Ascending aorta (tissue), 2 donors: ENCODE measurements at regions not wholly inside any gene's neighbourhood (a gene's known extent, or its start where the extent isn't known, plus 50 kb on each side); places are given as distances from the start of the nearest gene placed in this dataset.
"Not testable (repeated sequence)": the region's sequence is repeated elsewhere in the genome, so short reads cannot be mapped to it uniquely, and the experiment has no call there.

ENCODE experiments used
- DNase-seq, 2 donors: peaks; one replicate each; pipeline ENCODE4 v3.0.0-alpha.2; 2019; ENCODE audit warnings: low spot score in 2 of 2
- H3K27ac ChIP-seq, 2 donors: fragments of 200-600 bp; sonication (generic); one replicate each; pipeline ENCODE4 v1.5.1; 2016 to 2017; ENCODE audit warnings: mild to moderate bottlenecking in 1 of 2
- H3K27me3 ChIP-seq: fragments of 200-600 bp; sonication (generic); one replicate; pipeline ENCODE4 v1.5.1; 2017
- H3K36me3 ChIP-seq, 2 donors: fragments of 200-600 bp; sonication (generic); one replicate each; pipeline ENCODE4 v1.5.1; 2016
- H3K4me1 ChIP-seq, 2 donors: fragments of 200-600 bp; sonication (generic); one replicate each; pipeline ENCODE4 v1.5.1; 2016 to 2017; ENCODE audit warnings: mild to moderate bottlenecking in 1 of 2
- H3K4me3 ChIP-seq, 2 donors: fragments of 200-600 bp; sonication (generic); one replicate each; pipeline ENCODE4 v1.5.1; 2016 to 2017; ENCODE audit warnings: mild to moderate bottlenecking in 1 of 2
- H3K9me3 ChIP-seq, 2 donors: fragments of 200-600 bp; sonication (generic); one replicate each; pipeline ENCODE4 v1.5.1; 2016
- CTCF ChIP-seq, 3 experiments: fragments of 200-600 bp in 2 of 3; fragments of 450-650 bp in 1 of 3; sonication (generic) in 2 of 3; IDR thresholded peaks; one replicate each; pipeline ENCODE4 v1.5.1; 2016 to 2019; ENCODE audit warnings: antibody characterized with exemption in 3 of 3, mild to moderate bottlenecking in 1 of 3, moderate library complexity in 1 of 3
- intact Hi-C: fragments of 100-400 bp; cut with DNase I; formaldehyde crosslinking; loops from one replicate; pipeline ENCODE4 v1.15.1; 2023

- no peak for TF ChIP-seq CTCF (IDR thresholded peaks at IDR 0.05)
- Histone ChIP-seq H3K27ac (peak overlapping the region in 1 of 2 donors; percentile 53), H3K9me3 (peaks cover 0 to 7% of the 10 kb centered on the region in 2 donors), H3K4me1 (peaks cover 0 to 3% of the 10 kb centered on the region in 2 donors), H3K36me3 (no peaks in the 10 kb centered on the region), H3K4me3 (no peak overlapping the region), H3K27me3 (no peaks in the 10 kb centered on the region)
- intact Hi-C loops, result no loop called here
- DNase-seq, result no peak
Measured at GRCh38 chr9:134569626-134570025, 72.0 kb upstream of the COL5A1 start.

DNA sequence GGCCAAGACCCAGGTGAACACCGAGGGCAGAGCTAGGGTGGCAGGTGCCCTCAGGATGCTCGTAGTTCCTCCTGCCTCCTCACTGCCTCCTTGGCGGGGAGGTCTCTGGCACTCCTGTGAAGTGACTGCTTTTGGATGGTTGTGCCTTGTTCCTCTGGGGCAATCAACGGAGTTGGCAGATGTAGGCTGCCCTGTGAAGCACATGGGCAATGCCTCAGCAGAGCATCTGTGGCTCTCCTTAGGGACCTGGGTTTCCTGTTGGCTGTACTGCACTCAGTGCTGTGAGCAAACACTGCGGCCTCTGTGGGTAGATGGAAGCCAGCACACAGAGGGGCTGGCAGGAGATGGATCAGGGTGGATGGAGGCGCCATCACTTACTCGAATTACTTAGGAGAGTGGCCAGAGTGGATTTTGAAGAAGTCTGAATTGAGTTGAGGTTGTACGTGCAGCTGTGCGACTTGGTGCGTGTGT, 71.4 kb upstream of the COL5A1 start:
- Histone ChIP-seq H3K36me3 (no peaks in the 10 kb centered on the region), H3K27ac (peak overlapping the region; percentile 5 to 53), H3K4me1 (peaks cover 0 to 3% of the 10 kb centered on the region in 2 donors), H3K4me3 (no peak overlapping the region), H3K9me3 (peaks cover 0 to 7% of the 10 kb centered on the region in 2 donors), H3K27me3 (no peaks in the 10 kb centered on the region)
- DNase-seq, result peak; percentile 16 to 73
- intact Hi-C loops, result no loop called here
- TF ChIP-seq CTCF (IDR thresholded peaks at IDR 0.05), result peak in 1 of 3 experiments; percentile 23

DNA sequence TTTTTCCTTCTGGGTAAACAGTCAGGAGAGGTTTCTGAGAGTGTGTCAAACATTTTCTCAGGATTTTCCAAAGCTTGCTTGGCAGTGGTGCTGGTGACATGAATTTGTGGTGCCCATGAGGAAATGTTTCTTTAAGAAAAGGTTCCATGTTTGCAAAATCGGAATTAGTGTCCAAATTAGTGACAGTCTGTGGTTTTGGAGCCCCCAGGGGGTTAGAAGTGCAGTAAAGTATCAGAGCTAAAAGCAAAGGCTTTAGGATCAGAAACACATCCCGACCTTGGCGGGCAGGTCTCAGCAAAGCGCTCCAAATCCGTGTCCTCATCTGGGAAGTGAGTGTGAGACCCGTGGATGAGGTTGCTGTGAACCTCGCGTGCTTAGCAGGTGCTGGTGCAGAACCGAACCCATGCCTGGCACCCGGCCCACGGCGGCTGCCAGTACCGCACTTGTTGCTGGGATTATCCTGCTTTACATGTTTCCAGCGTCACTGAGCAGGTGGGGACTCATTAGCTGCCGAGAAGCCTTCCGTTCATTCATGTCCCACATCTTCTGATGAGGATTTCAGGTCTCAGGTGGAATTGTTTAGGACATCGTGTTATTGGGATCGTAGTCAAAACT, 70.8 kb upstream of the COL5A1 start:
- H3K9me3 ChIP-seq, result peaks cover 0 to 7% of the 10 kb centered on the region in 2 donors
- peaks cover 0 to 3% of the 10 kb centered on the region in 2 donors for H3K4me1 ChIP-seq
- DNase-seq, result peak; percentile 5 to 44
- intact Hi-C loops, result no loop called here
- no peak for TF ChIP-seq CTCF (IDR thresholded peaks at IDR 0.05)
- H3K4me3 ChIP-seq, result no peak overlapping the region
- no peaks in the 10 kb centered on the region for H3K36me3 ChIP-seq
- no peaks in the 10 kb centered on the region for H3K27me3 ChIP-seq
- H3K27ac ChIP-seq, result peak overlapping the region; percentile 5 to 53

GRCh38 chr9:134571326-134571931, 70.2 kb upstream of the COL5A1 start:
- peaks cover 0 to 7% of the 10 kb centered on the region in 2 donors for H3K9me3 ChIP-seq
- H3K27me3 ChIP-seq, result no peaks in the 10 kb centered on the region
- no peak overlapping the region for H3K4me3 ChIP-seq
- DNase-seq, result peak; percentile 0 to 49
- intact Hi-C loops, result no loop called here
- H3K27ac ChIP-seq, result peak overlapping the region; percentile 22 to 53
- peaks cover 0 to 3% of the 10 kb centered on the region in 2 donors for H3K4me1 ChIP-seq
- no peaks in the 10 kb centered on the region for H3K36me3 ChIP-seq
- TF ChIP-seq CTCF (IDR thresholded peaks at IDR 0.05), result no peak

DNA sequence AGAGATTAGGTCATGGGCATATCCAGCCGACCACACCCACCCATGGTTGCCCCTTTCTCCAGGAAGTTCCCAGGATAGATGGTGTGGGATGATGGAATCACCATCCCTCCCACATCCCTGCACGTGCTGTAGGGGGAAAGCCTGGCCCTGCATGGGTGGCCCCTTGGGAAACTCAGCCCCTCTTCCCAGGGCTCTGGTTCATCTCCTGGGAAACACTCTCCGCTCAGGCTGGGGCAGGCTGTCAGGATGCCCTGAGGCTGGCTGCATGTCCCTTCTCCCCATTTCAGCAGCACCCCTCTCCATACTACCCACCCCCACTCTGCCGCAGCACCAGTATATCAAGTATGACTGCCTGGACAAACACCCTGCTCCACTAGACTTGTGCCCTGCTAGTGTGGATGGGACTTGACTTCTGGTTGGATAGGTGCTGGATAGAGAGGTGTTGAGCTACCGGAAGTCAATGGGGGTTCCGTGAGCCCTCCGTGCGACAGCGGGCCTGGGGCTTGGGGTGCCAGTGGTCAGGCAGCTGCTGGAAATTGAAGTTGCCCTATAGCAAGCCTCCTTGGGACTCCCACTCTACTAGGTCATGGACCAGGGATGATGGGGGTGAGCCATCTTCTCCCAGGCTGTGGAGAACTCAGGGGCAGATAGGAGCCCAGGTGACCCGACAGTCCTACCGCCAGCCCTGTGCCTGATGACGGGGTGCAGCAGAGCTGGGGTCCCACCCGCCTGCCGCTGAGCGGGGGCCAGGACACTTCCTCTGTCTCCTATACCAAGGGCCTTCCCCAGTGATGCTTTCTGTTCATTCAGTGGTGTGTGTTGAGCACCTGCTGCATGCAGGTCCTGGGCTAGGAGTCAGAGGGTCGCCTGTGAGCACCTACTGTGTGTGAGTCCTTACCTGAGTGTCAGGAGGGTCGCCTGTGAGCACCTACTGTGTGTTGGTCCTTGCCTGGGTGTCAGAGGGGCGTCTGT, 69.4 kb upstream of the COL5A1 start:
- H3K36me3 ChIP-seq, result no peaks in the 10 kb centered on the region
- H3K9me3 ChIP-seq, result peaks cover 0 to 2% of the 10 kb centered on the region in 2 donors
- TF ChIP-seq CTCF (IDR thresholded peaks at IDR 0.05), result no peak
- H3K27me3 ChIP-seq, result no peaks in the 10 kb centered on the region
- H3K27ac ChIP-seq, result peak overlapping the region in 1 of 2 donors; percentile 22
- H3K4me3 ChIP-seq, result no peak overlapping the region
- H3K4me1 ChIP-seq, result peaks cover 0 to 3% of the 10 kb centered on the region in 2 donors
- intact Hi-C loops, result no loop called here
- DNase-seq, result peak in 1 of 2 donors; percentile 59

DNA sequence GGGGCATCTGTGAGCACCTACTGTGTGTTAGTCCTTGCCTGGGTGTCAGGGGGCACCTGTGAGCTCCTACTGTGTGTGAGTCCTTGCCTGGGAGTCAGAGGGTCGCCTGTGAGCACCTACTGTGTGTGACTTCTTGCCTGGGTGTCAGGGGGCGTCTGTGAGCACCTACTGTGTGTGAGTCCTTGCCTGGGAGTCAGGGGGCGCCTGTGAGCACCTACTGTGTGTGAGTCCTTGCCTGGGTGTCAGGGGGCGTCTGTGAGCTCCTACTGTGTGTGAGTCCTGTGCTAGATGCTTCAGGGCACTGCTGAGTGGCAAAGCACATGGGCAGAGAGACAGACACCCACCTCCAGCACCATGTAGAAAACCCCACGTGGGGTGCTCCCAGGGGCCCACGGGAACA, 66.9 kb upstream of the COL5A1 start:
- H3K27me3 ChIP-seq, DNase-seq, H3K36me3 ChIP-seq, H3K27ac ChIP-seq, intact Hi-C loops, H3K4me3 ChIP-seq, H3K4me1 ChIP-seq, H3K9me3 ChIP-seq: not testable (repeated sequence)
